GM23338 (cell line): ENCODE measurements at regions not wholly inside any gene's neighbourhood (a gene's known extent, or its start where the extent isn't known, plus 50 kb on each side); places are given as distances from the start of the nearest gene placed in this dataset.

Experiments used
- ATAC-seq: fragments of 200-7000 bp; cut with Tn5 transposase; 3 replicates; pipeline ENCODE4 v1.9.1; 2020
- DNase-seq: peaks from one replicate; pipeline ENCODE4 v3.0.0-alpha.2; 2015; ENCODE audit warnings: low spot score
- H2AFZ ChIP-seq: fragments of 200-600 bp; sonication (generic); 2 replicates; pipeline ENCODE4 v1.8.0; 2016; ENCODE audit warnings: antibody characterized with exemption, mild to moderate bottlenecking, moderate library complexity
- H3F3A ChIP-seq: fragments of 200-600 bp; sonication (generic); replicated peaks from 2 replicates; pipeline ENCODE4 v1.8.0; 2017; ENCODE audit warnings: antibody characterized with exemption, mixed run types, low read depth
- H3K27ac ChIP-seq: fragments of 200-600 bp; sonication (generic); 2 replicates; pipeline ENCODE4 v1.6.1; 2016; ENCODE audit warnings: low read depth
- H3K27me3 ChIP-seq: fragments of 200-600 bp; sonication (generic); 2 replicates; pipeline ENCODE4 v1.8.0; 2016; ENCODE audit warnings: mild to moderate bottlenecking, mixed run types, moderate library complexity; ENCODE audit not compliant: insufficient read depth
- H3K36me3 ChIP-seq: fragments of 200-600 bp; sonication (generic); 2 replicates; pipeline ENCODE4 v1.8.0; 2016; ENCODE audit warnings: mild to moderate bottlenecking; ENCODE audit not compliant: insufficient read depth
- H3K4me1 ChIP-seq: fragments of 200-600 bp; sonication (generic); 2 replicates; pipeline ENCODE4 v1.8.0; 2016; ENCODE audit warnings: mild to moderate bottlenecking, moderate library complexity; ENCODE audit not compliant: insufficient read depth
- H3K4me2 ChIP-seq: fragments of 200-600 bp; sonication (generic); 2 replicates; pipeline ENCODE4 v1.7.1; 2017; ENCODE audit warnings: mixed run types
- H3K4me3 ChIP-seq: fragments of 200-600 bp; sonication (generic); 2 replicates; pipeline ENCODE4 v1.6.1; 2016; ENCODE audit warnings: mixed run types
- H3K79me2 ChIP-seq: fragments of 200-600 bp; sonication (generic); replicated peaks from 2 replicates; pipeline ENCODE4 v1.8.0; 2017; ENCODE audit warnings: mild to moderate bottlenecking; ENCODE audit not compliant: insufficient read depth
- H3K9me2 ChIP-seq: fragments of 200-600 bp; sonication (generic); 2 replicates; pipeline ENCODE4 v1.8.0; 2017; ENCODE audit not compliant: insufficient read depth
- H4K20me1 ChIP-seq: fragments of 200-600 bp; sonication (generic); replicated peaks from 2 replicates; pipeline ENCODE4 v1.8.0; 2017; ENCODE audit warnings: mild to moderate bottlenecking; ENCODE audit not compliant: insufficient read depth
- H3K27ac Mint-ChIP-seq: 2 replicates; pipeline ENCODE4 v1.8.0; 2020; ENCODE audit warnings: inconsistent platforms, mild to moderate bottlenecking, moderate library complexity, mixed read lengths
- H3K27me3 Mint-ChIP-seq: 3 replicates; pipeline ENCODE4 v1.8.0; 2022; ENCODE audit warnings: low read depth, mild to moderate bottlenecking, moderate library complexity, mixed read lengths, inconsistent platforms; ENCODE audit not compliant: insufficient read depth, poor library complexity
- H3K36me3 Mint-ChIP-seq: 3 replicates; pipeline ENCODE4 v1.8.0; 2021; ENCODE audit warnings: low read depth, mild to moderate bottlenecking, inconsistent platforms, moderate library complexity, mixed read lengths
- H3K4me1 Mint-ChIP-seq: 3 replicates; pipeline ENCODE4 v1.8.0; 2020; ENCODE audit warnings: mild to moderate bottlenecking, inconsistent platforms, mixed read lengths
- H3K4me3 Mint-ChIP-seq: 3 replicates; pipeline ENCODE4 v1.8.0; 2021; ENCODE audit warnings: moderate library complexity, mild to moderate bottlenecking, inconsistent platforms, mixed read lengths
- H3K9me3 Mint-ChIP-seq: 3 replicates; pipeline ENCODE4 v1.8.0; 2020; ENCODE audit warnings: moderate library complexity, mild to moderate bottlenecking, inconsistent platforms, mixed read lengths
- CREB1 ChIP-seq: fragments of 250-450 bp; sonication (Bioruptor Pico); IDR thresholded peaks from 2 replicates; pipeline ENCODE4 v1.5.0; 2020; ENCODE audit warnings: low read depth, mild to moderate bottlenecking, moderate library complexity
- CTCF ChIP-seq, 2 experiments: fragments of 200-600 bp in 1 of 2; sonication (generic) in 1 of 2; conservative IDR thresholded peaks; 2 replicates each; pipeline versions ENCODE4 v1.5.1 to v1.6.1; 2016 to 2017; ENCODE audit warnings: antibody characterized with exemption in 2 of 2, low read depth in 2 of 2, mild to moderate bottlenecking in 2 of 2, moderate library complexity in 1 of 2
- ETS1 ChIP-seq: IDR thresholded peaks from 2 replicates; pipeline ENCODE4 v1.6.1; 2016; ENCODE audit warnings: antibody characterized with exemption
- EZH2 ChIP-seq: fragments of 200-600 bp; sonication (generic); IDR thresholded peaks from one replicate; pipeline ENCODE4 v1.8.0; 2017; ENCODE audit warnings: antibody characterized with exemption, mild to moderate bottlenecking, low read depth; ENCODE audit not compliant: unreplicated experiment
- EZH2phosphoT487 ChIP-seq: fragments of 200-600 bp; sonication (generic); IDR thresholded peaks from one replicate; pipeline ENCODE4 v1.8.1; 2018; ENCODE audit warnings: antibody characterized with exemption; ENCODE audit not compliant: unreplicated experiment
- JUNB ChIP-seq: IDR thresholded peaks from one replicate; pipeline ENCODE4 v1.6.1; 2016; ENCODE audit warnings: antibody characterized with exemption; ENCODE audit not compliant: unreplicated experiment
- NANOG ChIP-seq: IDR thresholded peaks from 2 replicates; pipeline ENCODE4 v1.6.1; 2016; ENCODE audit warnings: antibody characterized with exemption, borderline replicate concordance
- REST ChIP-seq: IDR thresholded peaks from one replicate; pipeline ENCODE4 v1.6.1; 2018; ENCODE audit warnings: antibody characterized with exemption; ENCODE audit not compliant: unreplicated experiment
- STAT1 ChIP-seq: IDR thresholded peaks from one replicate; pipeline ENCODE4 v1.6.1; 2016; ENCODE audit warnings: antibody characterized with exemption; ENCODE audit not compliant: unreplicated experiment
- ZNF114 ChIP-seq: fragments of 250-450 bp; sonication (Bioruptor Pico); IDR thresholded peaks from 2 replicates; pipeline ENCODE4 v1.5.0; 2020; ENCODE audit warnings: mild to moderate bottlenecking, moderate library complexity
- ZNF331 ChIP-seq: fragments of 250-450 bp; sonication (Bioruptor Pico); IDR thresholded peaks from 2 replicates; pipeline ENCODE4 v1.5.0; 2020; ENCODE audit warnings: low read depth, mild to moderate bottlenecking, moderate library complexity

- no peak for TF ChIP-seq REST
- no peak for TF ChIP-seq ZNF331 (CRISPR knock-in tag)
- TF ChIP-seq NANOG: no peak
- TF ChIP-seq EZH2phosphoT487: no peak
- TF ChIP-seq EZH2: no peak
- TF ChIP-seq ETS1: no peak
These were observed 223.5 kb downstream of the SNX13 start (continued) for GRCh38 chr7:17716816-17717215.

- H4K20me1 ChIP-seq: no peaks in the 10 kb centered on the region
- no peak overlapping the region for H3K4me3 ChIP-seq
- Mint-ChIP-seq H3K27ac (no peak overlapping the region), H3K4me3 (no peak overlapping the region), H3K36me3 (no peaks in the 10 kb centered on the region), H3K9me3 (no peaks in the 10 kb centered on the region), H3K27me3 (no peaks in the 10 kb centered on the region), H3K4me1 (peaks cover 19% of the 10 kb centered on the region)
- H3F3A ChIP-seq: no peaks in the 10 kb centered on the region
- no peak overlapping the region for H3K27ac ChIP-seq
- no peak overlapping the region for H2AFZ ChIP-seq
- H3K36me3 ChIP-seq: no peaks in the 10 kb centered on the region
- no peak overlapping the region for H3K4me2 ChIP-seq
- no peaks in the 10 kb centered on the region for H3K27me3 ChIP-seq
- H3K4me1 ChIP-seq: 0 out of 2 replicates have a peak, but pooled peaks cover 8% of the 10 kb centered on the region
- ATAC-seq (no peak), DNase-seq (no peak)
- TF ChIP-seq REST (no peak), ZNF331 (CRISPR knock-in tag) (no peak), EZH2phosphoT487 (no peak), CREB1 (CRISPR knock-in tag) (no peak), NANOG (no peak), CTCF (conservative IDR thresholded peaks at IDR 0.05; ENCODE audit: low read depth in 2 of 2) (no peak), ZNF114 (CRISPR knock-in tag) (no peak), EZH2 (no peak), ETS1 (no peak), STAT1 (no peak), JUNB (no peak)
- no peaks in the 10 kb centered on the region for H3K79me2 ChIP-seq
- no peaks in the 10 kb centered on the region for H3K9me2 ChIP-seq
These were observed 220.3 kb downstream of the SNX13 start for GRCh38 chr7:17719998-17720397.
